ENCODE measurements at regions not wholly inside any gene's neighbourhood (a gene's known extent, or its start where the extent isn't known, plus 50 kb on each side); places are given as distances from the start of the nearest gene placed in this dataset.

- no peak for DNase-seq (ENCODE audit: low read depth, low spot score)
Observed at GRCh38 chr15:36511594-36511993, 67.8 kb upstream of the CDIN1 start.

- DNase-seq (ENCODE audit: low read depth, low spot score): no peak
Observed at GRCh38 chr15:36517758-36518157, 61.7 kb upstream of the CDIN1 start.

GRCh38 chr15:36519067-36519466 lies 60.4 kb upstream of the CDIN1 start:
- no peak for DNase-seq (ENCODE audit: low read depth, low spot score)

GRCh38 chr15:36525430-36525829 lies 54.0 kb upstream of the CDIN1 start:
- no peak for DNase-seq (ENCODE audit: low read depth, low spot score)

- DNase-seq (ENCODE audit: low read depth, low spot score): peak; percentile 22
Observed at GRCh38 chr15:36527235-36528162, 51.9 kb upstream of the CDIN1 start.

- DNase-seq (ENCODE audit: low read depth, low spot score): peak; percentile 6
Observed at GRCh38 chr15:36529296-36530011, 50.0 kb upstream of the CDIN1 start.

All from astrocyte of the hippocampus (primary cell).